H1 (cell line): ENCODE measurements at regions not wholly inside any gene's neighbourhood (a gene's known extent, or its start where the extent isn't known, plus 50 kb on each side); places are given as distances from the start of the nearest gene placed in this dataset.

Experiments used
- CTCF ChIA-PET: fragments of 300-600 bp; sonication (Branson Sonifier 250); formaldehyde crosslinking; loops from one replicate; lab custom pipeline; 2021; ENCODE audit not compliant: partially characterized antibody; lab: Charles Lee
- POLR2A ChIA-PET: fragments of 300-600 bp; sonication (Branson Sonifier 250); formaldehyde crosslinking; loops from one replicate; lab custom pipeline; 2021; ENCODE audit warnings: inconsistent platforms; ENCODE audit not compliant: partially characterized antibody; lab: Charles Lee
- DNase-seq, 2 experiments: peaks; one replicate each; pipeline versions ENCODE4 v3.0.0 to v3.0.0-alpha.2; 2010 to 2022; ENCODE audit warnings: low spot score in 2 of 2, low read depth in 1 of 2, mixed read lengths in 1 of 2
- FAIRE-seq: peaks from 2 replicates; lab custom pipeline; 2011; peaks lifted over from hg19 to GRCh38; lab: Jason Lieb, UNC
- H2AFZ ChIP-seq: 2 replicates; pipeline ENCODE4 v1.8.1; 2012; ENCODE audit warnings: low read length, inconsistent platforms
- H2AK5ac ChIP-seq: 2 replicates; pipeline ENCODE4 v1.6.1; 2013; ENCODE audit warnings: low read depth, low read length
- H2BK120ac ChIP-seq: replicated peaks from 2 replicates; pipeline ENCODE3; 2013; ENCODE audit warnings: low read depth, low read length, inconsistent platforms
- H2BK12ac ChIP-seq: 2 replicates; pipeline ENCODE4 v1.6.1; 2013; ENCODE audit warnings: low read depth, low read length
- H2BK15ac ChIP-seq: 2 replicates; pipeline ENCODE4 v1.6.1; 2013; ENCODE audit warnings: low read length
- H2BK20ac ChIP-seq: 2 replicates; pipeline ENCODE4 v1.6.1; 2013; ENCODE audit warnings: low read length
- H2BK5ac ChIP-seq: 2 replicates; pipeline ENCODE4 v1.6.1; 2013; ENCODE audit warnings: low read depth, low read length
- H3K14ac ChIP-seq: 2 replicates; pipeline ENCODE4 v1.6.1; 2013; ENCODE audit warnings: inconsistent platforms; ENCODE audit not compliant: insufficient read length
- H3K18ac ChIP-seq: 2 replicates; pipeline ENCODE4 v1.6.1; 2013; ENCODE audit warnings: low read length; ENCODE audit errors: extremely low read depth
- H3K23ac ChIP-seq: 2 replicates; pipeline ENCODE4 v1.6.1; 2013; ENCODE audit warnings: inconsistent platforms; ENCODE audit not compliant: insufficient read length
- H3K23me2 ChIP-seq: 2 replicates; pipeline ENCODE4 v1.6.1; 2013; ENCODE audit warnings: low read depth, low read length
- H3K27ac ChIP-seq: 2 replicates; pipeline ENCODE4 v1.6.1; 2011; ENCODE audit warnings: low read depth, low read length, inconsistent platforms
- H3K27me3 ChIP-seq, 4 experiments: replicated peaks in 1 of 4; 1 replicate in 1 of 4; 2 replicates in 3 of 4; pipeline versions ENCODE4 v1.6.1 to v1.8.1; 2011 to 2013; ENCODE audit warnings: low read length in 3 of 4, mild to moderate bottlenecking in 3 of 4, inconsistent platforms in 2 of 4, mixed read lengths in 2 of 4, moderate library complexity in 1 of 4; ENCODE audit not compliant: control insufficient read depth in 3 of 4, insufficient read depth in 3 of 4; ENCODE audit errors: extremely low read depth in 1 of 4
- H3K36me3 ChIP-seq, 4 experiments: 2 replicates each; pipeline versions ENCODE4 v1.6.1 to v1.8.1; 2011 to 2013; ENCODE audit warnings: mild to moderate bottlenecking in 4 of 4, low read length in 3 of 4, moderate library complexity in 2 of 4, control low read depth in 1 of 4, inconsistent platforms in 1 of 4; ENCODE audit not compliant: insufficient read depth in 4 of 4, control insufficient read depth in 2 of 4
- H3K4ac ChIP-seq: replicated peaks from 2 replicates; pipeline ENCODE3; 2013; ENCODE audit warnings: low read length, low read depth, mixed read lengths, inconsistent platforms; ENCODE audit not compliant: insufficient read length
- H3K4me1 ChIP-seq, 4 experiments: replicated peaks in 1 of 4; 1 replicate in 1 of 4; 2 replicates in 3 of 4; pipeline versions ENCODE4 v1.6.1 to v1.8.1; 2011 to 2013; ENCODE audit warnings: low read length in 3 of 4, inconsistent platforms in 2 of 4, mixed read lengths in 1 of 4; ENCODE audit not compliant: insufficient read depth in 4 of 4, control insufficient read depth in 3 of 4
- H3K4me2 ChIP-seq, 2 experiments: 2 replicates each; pipeline versions ENCODE4 v1.6.1 to v1.8.1; 2011 to 2013; ENCODE audit warnings: low read depth in 2 of 2, low read length in 2 of 2, control low read depth in 1 of 2, inconsistent platforms in 1 of 2, mild to moderate bottlenecking in 1 of 2; ENCODE audit not compliant: insufficient read depth in 1 of 2
- H3K4me3 ChIP-seq, 4 experiments: fragments of 200-600, 300-600 bp in 1 of 4; sonication (generic), shearing (Covaris generic), sonication (Bioruptor Twin) in 1 of 4; 2 replicates each; pipeline versions ENCODE4 v1.5.1 to v1.8.1; 2011 to 2016; ENCODE audit warnings: low read length in 4 of 4, low read depth in 3 of 4, control low read depth in 2 of 4, inconsistent platforms in 2 of 4, mild to moderate bottlenecking in 2 of 4, mixed read lengths in 1 of 4, moderate library complexity in 1 of 4; ENCODE audit not compliant: insufficient read depth in 2 of 4; ENCODE audit errors: extremely low read depth in 1 of 4
- H3K56ac ChIP-seq: replicated peaks from 2 replicates; pipeline ENCODE3; 2013; ENCODE audit warnings: low read depth, mild to moderate bottlenecking, mixed read lengths, low read length, inconsistent platforms; ENCODE audit not compliant: insufficient read length
- H3K79me1 ChIP-seq: 2 replicates; pipeline ENCODE4 v1.6.1; 2013; ENCODE audit warnings: low read depth, low read length, control low read depth
- H3K79me2 ChIP-seq, 2 experiments: 2 replicates each; pipeline versions ENCODE4 v1.6.1 to v1.8.1; 2012 to 2013; ENCODE audit warnings: low read length in 2 of 2, mild to moderate bottlenecking in 2 of 2, inconsistent platforms in 1 of 2; ENCODE audit not compliant: insufficient read depth in 2 of 2, control insufficient read depth in 1 of 2
- H3K9ac ChIP-seq, 4 experiments: replicated peaks in 1 of 4; 1 replicate in 1 of 4; 2 replicates in 3 of 4; pipeline versions ENCODE4 v1.6.1 to v1.8.1; 2011 to 2013; ENCODE audit warnings: low read depth in 3 of 4, low read length in 3 of 4, control low read depth in 2 of 4, mild to moderate bottlenecking in 2 of 4, moderate library complexity in 2 of 4, inconsistent platforms in 1 of 4; ENCODE audit errors: extremely low read depth in 1 of 4
- H3K9me3 ChIP-seq, 2 experiments: 2 replicates each; pipeline versions ENCODE4 v1.6.1 to v1.8.1; 2012 to 2013; ENCODE audit warnings: mild to moderate bottlenecking in 2 of 2, moderate library complexity in 2 of 2, control low read depth in 1 of 2, inconsistent platforms in 1 of 2, low read depth in 1 of 2, low read length in 1 of 2, mixed read lengths in 1 of 2; ENCODE audit not compliant: insufficient read depth in 2 of 2
- H4K20me1 ChIP-seq, 2 experiments: replicated peaks in 1 of 2; 2 replicates each; pipeline versions ENCODE3 to v1.8.1; 2011 to 2013; ENCODE audit warnings: inconsistent platforms in 2 of 2, low read length in 2 of 2, mild to moderate bottlenecking in 1 of 2; ENCODE audit not compliant: insufficient read depth in 2 of 2, control insufficient read depth in 1 of 2
- H4K5ac ChIP-seq: 2 replicates; pipeline ENCODE4 v1.6.1; 2013; ENCODE audit warnings: low read length, low read depth, mixed read lengths, inconsistent platforms; ENCODE audit not compliant: insufficient read length
- H4K8ac ChIP-seq: 2 replicates; pipeline ENCODE4 v1.8.0; 2013; ENCODE audit warnings: mild to moderate bottlenecking, moderate library complexity, low read length, inconsistent platforms; ENCODE audit not compliant: insufficient read depth; ENCODE audit errors: extremely low read depth
- H4K91ac ChIP-seq: replicated peaks from 2 replicates; pipeline ENCODE3; 2013; ENCODE audit warnings: low read length, mixed read lengths, inconsistent platforms; ENCODE audit not compliant: insufficient read length
- NRF1 ChIP-seq: IDR thresholded peaks from 2 replicates; pipeline ENCODE4 v1.6.1; 2011; ENCODE audit warnings: mild to moderate bottlenecking, low read depth, low read length, improper control_type of control experiment
- PHF8 ChIP-seq: fragments of 200-600 bp; sonication (generic); conservative IDR thresholded peaks from 2 replicates; pipeline ENCODE4 v1.7.1; 2012; ENCODE audit warnings: low read depth, mild to moderate bottlenecking, inconsistent platforms, low read length, moderate library complexity
- SRF ChIP-seq: IDR thresholded peaks from 2 replicates; pipeline ENCODE4 v1.6.1; 2011; ENCODE audit warnings: mild to moderate bottlenecking, low read depth, low read length, moderate library complexity
- TCF12 ChIP-seq: IDR thresholded peaks from 2 replicates; pipeline ENCODE4 v1.6.1; 2011; ENCODE audit warnings: low read depth, mild to moderate bottlenecking, low read length
- WGBS, 2 experiments: shearing (Covaris generic) in 1 of 2; methylation state at CpG; one replicate each; pipeline versions ENCODE4 v1.1.6 to v1.1.7; 2013 to 2015; ENCODE audit warnings: low lambda C conversion rate in 2 of 2, mixed read lengths in 2 of 2, inconsistent platforms in 1 of 2, low coverage in 1 of 2, missing lambda C conversion rate in 1 of 2; ENCODE audit not compliant: insufficient replicate concordance in 2 of 2, insufficient coverage in 1 of 2, insufficient read length in 1 of 2; ENCODE audit errors: extremely low coverage in 1 of 2, missing lambda C conversion rate in 1 of 2; 5-methylcytosine and 5-hydroxymethylcytosine counted together

- Histone ChIP-seq H3K4me3 (no peak overlapping the region), H3K9ac (no peak overlapping the region), H3K23me2 (peaks cover 1% of the 10 kb centered on the region; the same call in 1 of the 2 replicates), H2BK120ac (no peak overlapping the region), H2BK20ac (no peak overlapping the region), H2BK15ac (no peak overlapping the region), H4K91ac (no peak overlapping the region), H3K4me1 (no peaks in the 10 kb centered on the region), H4K20me1 (peaks cover 0 to 2% of the 10 kb centered on the region in 2 experiments), H3K27ac (no peak overlapping the region), H3K79me2 (no peaks in the 10 kb centered on the region), H3K14ac (no peak overlapping the region), H2AFZ (no peak overlapping the region), H3K4me2 (no peak overlapping the region), H3K9me3 (no peaks in the 10 kb centered on the region), H2AK5ac (no peak overlapping the region), H4K8ac (no peak overlapping the region), H3K79me1 (no peaks in the 10 kb centered on the region), H4K5ac (no peak overlapping the region), H3K36me3 (no peaks in the 10 kb centered on the region)
- CTCF ChIA-PET, result interaction anchor here (1.0 to 5.7 kb wide), 11 partner anchors 8 to 259 kb away, joined by 3 to 75 read pairs (median 6); no protein-coding TSS in a partner anchor
- WGBS, 2 experiments, result 83% methylated on average over 8 of the region's 10 CpGs; no CpG with 5 or more reads in 1 of the 2 experiments
- POLR2A ChIA-PET, result no interaction called here
- no peak for DNase-seq
- TF ChIP-seq NRF1, result no peak
- TF ChIP-seq TCF12, result no peak
- no peak for TF ChIP-seq PHF8
- no peak for TF ChIP-seq SRF
- TF ChIP-seq, all 59 proteins: peak for 0
- Histone ChIP-seq H3K27me3 (no peaks in the 10 kb centered on the region), H2BK5ac (no peak overlapping the region), H3K56ac (no peak overlapping the region), H3K4ac (no peak overlapping the region), H3K23ac (no peak overlapping the region), H3K18ac (no peak overlapping the region), H2BK12ac (no peak overlapping the region)
- no peak for FAIRE-seq
These were observed 87.5 kb upstream of the RPS6KA2 start for GRCh38 chr6:166714581-166714980.
